Activated T-cell treated with anti-CD3 and anti-CD28 coated beads, Interleukin-2, amount 50 U/mL, for 24 hours (primary cell): ENCODE measurements at regions not wholly inside any gene's neighbourhood (a gene's known extent, or its start where the extent isn't known, plus 50 kb on each side); places are given as distances from the start of the nearest gene placed in this dataset.

Experiments used
- DNase-seq: peaks from one replicate; pipeline ENCODE4 v3.0.0-alpha.2; 2020
- H3K27ac Mint-ChIP-seq: 2 replicates; pipeline ENCODE4 v1.8.0; 2020; ENCODE audit warnings: mild to moderate bottlenecking, mixed read lengths
- H3K27me3 Mint-ChIP-seq: 2 replicates; pipeline ENCODE4 v1.8.0; 2020; ENCODE audit warnings: mixed read lengths
- H3K36me3 Mint-ChIP-seq: 2 replicates; pipeline ENCODE4 v1.8.0; 2020; ENCODE audit warnings: low read depth, mixed read lengths
- H3K4me1 Mint-ChIP-seq: 2 replicates; pipeline ENCODE4 v1.8.0; 2020; ENCODE audit warnings: low read depth, mixed read lengths
- H3K4me3 Mint-ChIP-seq: 2 replicates; pipeline ENCODE4 v1.8.0; 2020; ENCODE audit warnings: mild to moderate bottlenecking, moderate library complexity, mixed read lengths
- H3K9me3 Mint-ChIP-seq: 2 replicates; pipeline ENCODE4 v1.8.0; 2020; ENCODE audit warnings: mixed read lengths

- H3K4me3 Mint-ChIP-seq, result no peak overlapping the region
Observed at GRCh38 chr6:21527731-21528130, 65.8 kb upstream of the SOX4 start.

GRCh38 chr6:21529431-21529830 is 64.1 kb upstream of the SOX4 start:
- no peaks in the 10 kb centered on the region for H3K9me3 Mint-ChIP-seq
- H3K27ac Mint-ChIP-seq, result no peak overlapping the region
- DNase-seq, result no peak
- no peak overlapping the region for H3K4me3 Mint-ChIP-seq
- H3K4me1 Mint-ChIP-seq, result no peaks in the 10 kb centered on the region
- no peaks in the 10 kb centered on the region for H3K27me3 Mint-ChIP-seq
- no peaks in the 10 kb centered on the region for H3K36me3 Mint-ChIP-seq

More at GRCh38 chr6:21527731-21528130, 65.8 kb upstream of the SOX4 start:
- H3K4me1 Mint-ChIP-seq, result no peaks in the 10 kb centered on the region
- no peak for DNase-seq
- no peaks in the 10 kb centered on the region for H3K9me3 Mint-ChIP-seq
- no peaks in the 10 kb centered on the region for H3K27me3 Mint-ChIP-seq
- no peaks in the 10 kb centered on the region for H3K36me3 Mint-ChIP-seq
- no peak overlapping the region for H3K27ac Mint-ChIP-seq

- no peaks in the 10 kb centered on the region for H3K27me3 Mint-ChIP-seq
- no peaks in the 10 kb centered on the region for H3K36me3 Mint-ChIP-seq
- no peak overlapping the region for H3K27ac Mint-ChIP-seq
- H3K4me3 Mint-ChIP-seq, result no peak overlapping the region
- no peaks in the 10 kb centered on the region for H3K9me3 Mint-ChIP-seq
- DNase-seq, result no peak
- H3K4me1 Mint-ChIP-seq, result no peaks in the 10 kb centered on the region
Observed at GRCh38 chr6:21531393-21531792, 62.2 kb upstream of the SOX4 start.

- no peaks in the 10 kb centered on the region for H3K36me3 Mint-ChIP-seq
- H3K27me3 Mint-ChIP-seq, result peaks cover 2% of the 10 kb centered on the region
- no peak overlapping the region for H3K4me3 Mint-ChIP-seq
- no peak overlapping the region for H3K27ac Mint-ChIP-seq
- H3K4me1 Mint-ChIP-seq, result no peaks in the 10 kb centered on the region
- H3K9me3 Mint-ChIP-seq, result no peaks in the 10 kb centered on the region
- no peak for DNase-seq
Observed at GRCh38 chr6:21533678-21534077, 59.9 kb upstream of the SOX4 start.

- peaks cover 13% of the 10 kb centered on the region for H3K27me3 Mint-ChIP-seq
- no peak overlapping the region for H3K4me3 Mint-ChIP-seq
- H3K36me3 Mint-ChIP-seq, result no peaks in the 10 kb centered on the region
- H3K27ac Mint-ChIP-seq, result no peak overlapping the region
- DNase-seq, result no peak
- no peaks in the 10 kb centered on the region for H3K4me1 Mint-ChIP-seq
- no peaks in the 10 kb centered on the region for H3K9me3 Mint-ChIP-seq
Observed at GRCh38 chr6:21536280-21536766, 57.2 kb upstream of the SOX4 start.

GRCh38 chr6:21537637-21538036 is 55.9 kb upstream of the SOX4 start:
- Mint-ChIP-seq H3K27ac (no peak overlapping the region), H3K36me3 (no peaks in the 10 kb centered on the region), H3K4me3 (no peak overlapping the region), H3K4me1 (no peaks in the 10 kb centered on the region), H3K27me3 (peaks cover 14% of the 10 kb centered on the region), H3K9me3 (no peaks in the 10 kb centered on the region)
- DNase-seq, result no peak

GRCh38 chr6:21538186-21538798 is 55.3 kb upstream of the SOX4 start:
- Mint-ChIP-seq H3K27me3 (peaks cover 14% of the 10 kb centered on the region), H3K9me3 (no peaks in the 10 kb centered on the region), H3K4me3 (no peak overlapping the region), H3K36me3 (no peaks in the 10 kb centered on the region), H3K27ac (no peak overlapping the region), H3K4me1 (no peaks in the 10 kb centered on the region)
- no peak for DNase-seq

GRCh38 chr6:21539621-21540100 is 53.9 kb upstream of the SOX4 start:
- no peaks in the 10 kb centered on the region for H3K36me3 Mint-ChIP-seq
- H3K9me3 Mint-ChIP-seq, result peaks cover 3% of the 10 kb centered on the region
- no peak overlapping the region for H3K4me3 Mint-ChIP-seq
- H3K4me1 Mint-ChIP-seq, result no peaks in the 10 kb centered on the region
- H3K27ac Mint-ChIP-seq, result no peak overlapping the region
- DNase-seq, result no peak
- H3K27me3 Mint-ChIP-seq, result peaks cover 17% of the 10 kb centered on the region
